ENCODE measurements at regions not wholly inside any gene's neighbourhood (a gene's known extent, or its start where the extent isn't known, plus 50 kb on each side); places are given as distances from the start of the nearest gene placed in this dataset.
"Not testable (repeated sequence)": the region's sequence is repeated elsewhere in the genome, so short reads cannot be mapped to it uniquely, and the experiment has no call there.

DNA sequence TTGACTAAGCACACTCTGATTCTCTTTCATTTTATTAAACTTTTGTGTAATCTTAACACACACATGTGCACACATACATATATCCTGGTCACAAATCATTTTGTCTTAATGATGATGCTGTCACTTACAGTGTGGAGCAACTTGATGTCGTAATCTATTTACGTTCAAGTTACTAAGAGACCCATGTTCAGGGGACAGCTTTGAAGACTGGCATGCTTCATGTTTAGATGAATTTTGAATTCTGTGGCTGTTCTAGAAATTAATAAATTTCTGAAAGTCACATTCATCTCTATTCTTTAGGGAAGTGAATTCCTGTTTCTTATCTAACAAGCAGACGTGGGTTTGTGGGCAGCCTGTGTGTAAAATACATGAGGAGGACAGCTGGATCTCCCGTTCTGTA, 1637.8 kb downstream of the PLA2G4A start:
- in situ Hi-C loops (cut with HindIII; ENCODE audit: low sequenced_read_pairs), result no loop called here

DNA sequence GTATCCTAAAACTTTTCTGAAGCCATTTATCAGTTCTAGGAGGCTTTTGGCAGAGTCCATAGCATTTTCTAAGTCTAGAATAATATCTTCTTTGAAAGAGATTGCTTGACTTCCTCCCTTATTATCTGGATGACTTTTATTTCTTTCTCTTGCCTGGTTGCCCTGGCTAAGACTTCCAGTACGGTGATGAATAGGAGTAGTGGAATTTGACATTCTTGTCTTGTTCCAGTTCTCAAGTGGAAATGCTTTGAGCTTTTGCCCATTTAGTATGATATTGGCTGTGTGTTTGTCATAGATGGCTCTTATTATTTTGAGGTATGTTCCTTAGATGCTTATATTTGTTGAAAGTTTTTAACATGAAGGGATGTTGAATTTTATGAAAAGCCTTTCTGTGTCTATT, 1647.9 kb downstream of the PLA2G4A start:
- in situ Hi-C loops (cut with HindIII; ENCODE audit: low sequenced_read_pairs), result no loop called here

DNA sequence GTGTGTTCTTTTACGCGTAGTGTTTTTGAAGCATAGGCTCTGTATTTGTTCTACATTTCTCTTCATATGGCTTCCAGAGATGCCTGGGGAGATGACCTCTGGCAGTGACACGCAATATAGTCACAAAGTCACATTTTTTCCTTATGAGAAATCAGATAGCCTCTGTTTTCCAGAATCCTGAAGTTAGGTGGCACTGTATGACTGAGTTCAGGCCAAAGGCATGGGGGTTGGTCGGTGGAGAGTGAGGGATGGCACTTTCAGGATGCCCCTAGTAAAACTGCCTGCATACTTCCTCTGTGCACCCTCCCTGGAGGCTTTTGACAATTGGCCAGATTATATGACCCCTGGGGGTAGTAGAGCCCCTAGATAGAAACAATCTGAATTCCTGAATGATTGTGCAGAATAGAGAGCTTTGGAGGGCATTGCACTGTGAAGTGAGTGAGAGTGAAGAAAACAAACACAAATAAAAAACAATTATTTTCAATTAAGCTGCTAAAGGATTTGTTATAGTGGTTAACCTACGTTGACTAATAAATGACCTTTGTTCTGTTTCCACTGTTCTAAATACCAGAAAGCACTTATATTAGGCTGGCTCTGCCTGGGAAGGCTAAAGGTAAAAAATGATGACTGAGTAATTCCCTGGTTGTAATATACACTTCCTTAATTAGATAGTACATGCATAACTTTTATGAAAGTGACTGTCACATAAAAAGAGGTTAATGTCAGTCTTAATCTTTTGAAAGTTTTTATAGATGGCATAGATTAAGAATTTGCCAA, 1660.8 kb downstream of the PLA2G4A start:
- in situ Hi-C loops (cut with HindIII; ENCODE audit: low sequenced_read_pairs), result no loop called here

DNA sequence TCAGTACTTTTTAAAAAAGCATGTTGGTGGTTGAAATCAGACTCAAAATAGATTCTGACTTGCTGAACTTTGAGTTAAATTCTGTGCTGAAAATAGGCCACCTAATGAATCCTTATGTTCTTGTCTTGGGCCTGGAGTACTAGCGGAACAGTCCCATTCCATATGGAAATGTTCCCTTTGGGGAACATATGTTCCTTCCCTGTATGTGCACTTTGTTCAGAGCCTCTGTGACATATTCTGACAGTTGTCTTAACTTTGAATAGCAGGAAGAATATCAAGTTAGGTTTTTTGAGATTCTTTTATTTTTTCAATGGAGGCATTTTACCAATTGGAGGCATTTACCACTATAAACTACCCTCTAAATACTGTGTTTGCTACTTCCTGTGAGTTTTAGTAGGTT, 1667.8 kb downstream of the PLA2G4A start:
- in situ Hi-C loops (cut with HindIII; ENCODE audit: low sequenced_read_pairs), result no loop called here

DNA sequence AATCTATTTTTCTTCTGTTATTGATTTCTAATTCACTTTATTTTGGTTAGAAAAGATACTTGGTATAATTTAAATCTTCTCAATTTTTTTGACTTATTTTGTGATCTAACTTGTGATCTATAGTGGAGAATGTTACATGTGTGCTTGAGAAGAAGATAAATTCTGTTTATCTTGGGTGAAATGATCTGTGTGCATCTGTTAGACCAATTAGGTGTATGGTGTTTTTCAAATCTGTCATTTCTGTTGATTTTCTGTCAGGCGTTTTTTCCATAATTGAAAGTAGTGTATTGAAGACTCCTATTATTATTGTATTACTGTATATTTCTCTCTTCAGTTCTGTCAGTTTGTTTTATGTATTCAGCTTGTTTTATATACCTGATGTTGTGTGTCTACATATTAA, 1668.3 kb downstream of the PLA2G4A start:
- in situ Hi-C loops (cut with HindIII; ENCODE audit: low sequenced_read_pairs), result no loop called here

DNA sequence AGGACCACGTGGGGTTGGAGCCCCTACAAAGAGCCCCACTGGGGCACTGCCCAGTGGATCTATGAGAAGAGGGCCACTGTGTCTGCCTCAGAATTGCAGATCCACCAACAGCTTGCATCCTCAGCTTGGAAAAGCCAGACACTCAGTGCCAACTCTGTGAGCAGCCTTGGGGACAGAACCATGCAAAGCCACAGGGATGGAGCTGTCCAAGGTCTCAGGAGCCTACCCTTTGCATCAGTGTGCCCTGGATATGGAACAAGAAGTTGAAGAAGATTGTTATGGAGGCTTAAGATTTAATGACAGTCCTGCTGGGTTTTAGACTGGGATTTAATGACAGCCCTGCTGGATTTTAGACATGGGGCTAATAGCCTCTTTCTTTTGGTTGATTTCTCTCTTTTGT, 1670.9 kb downstream of the PLA2G4A start:
- in situ Hi-C loops (cut with HindIII; ENCODE audit: low sequenced_read_pairs), result no loop called here

DNA sequence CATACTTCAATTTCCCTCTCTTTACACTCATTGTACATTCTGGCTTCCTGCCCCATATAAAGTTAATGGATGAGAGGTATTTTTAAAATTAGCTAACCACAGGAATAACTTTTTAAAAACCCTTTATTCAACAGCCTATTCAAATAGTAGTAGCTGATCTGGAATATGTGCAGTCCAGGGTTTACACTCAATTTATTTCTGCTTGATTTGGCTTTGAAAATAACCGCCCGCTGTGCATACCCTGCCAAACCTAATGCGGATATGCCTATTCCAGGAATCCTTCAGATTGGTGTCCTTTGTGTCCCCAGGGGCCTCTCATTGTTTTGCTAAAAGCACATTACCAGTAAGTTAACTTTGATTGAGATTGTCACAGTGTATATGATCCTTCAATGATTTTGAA, 1686.2 kb downstream of the PLA2G4A start:
- in situ Hi-C loops (cut with HindIII; ENCODE audit: low sequenced_read_pairs), result no loop called here

DNA sequence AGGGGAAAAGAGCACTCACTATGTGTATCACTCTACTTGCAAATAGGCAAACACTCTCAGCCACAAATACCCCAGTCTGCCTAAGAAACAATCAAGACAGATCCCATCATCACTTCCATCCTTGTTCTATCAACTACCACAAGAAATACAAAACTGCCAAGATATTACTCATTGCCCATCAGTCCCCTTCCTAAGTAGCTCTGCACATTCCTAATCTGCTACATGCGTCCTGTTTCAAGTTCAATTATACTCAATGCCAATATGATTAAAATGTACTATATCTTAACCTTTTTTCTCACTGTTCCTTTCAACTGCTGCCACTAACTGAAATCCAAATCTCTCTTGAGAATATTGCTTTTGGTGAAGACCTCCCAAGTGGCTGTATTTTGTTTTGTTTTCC, 1688.4 kb downstream of the PLA2G4A start:
- in situ Hi-C loops (cut with HindIII; ENCODE audit: low sequenced_read_pairs), result no loop called here

DNA sequence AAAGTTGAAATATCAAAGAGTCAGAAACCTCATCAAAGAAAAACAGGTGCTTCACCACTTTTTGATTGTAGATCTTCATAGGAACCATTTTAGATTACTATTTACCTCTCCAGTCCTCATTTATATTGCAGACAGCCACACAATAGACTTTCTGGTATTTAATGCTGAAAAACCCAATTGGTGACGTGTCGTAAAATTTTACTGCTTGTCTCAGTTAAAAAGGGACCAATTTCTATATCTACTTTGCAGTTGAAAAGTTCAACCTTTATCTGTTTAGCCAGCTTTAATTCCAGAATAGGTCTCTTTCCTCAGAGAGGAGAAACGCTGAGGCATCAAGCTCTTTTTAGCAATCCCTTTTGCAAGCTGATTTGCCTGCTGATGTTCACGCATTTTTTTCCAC, 1722.4 kb downstream of the PLA2G4A start:
- in situ Hi-C loops (cut with HindIII; ENCODE audit: low sequenced_read_pairs), result no loop called here

DNA sequence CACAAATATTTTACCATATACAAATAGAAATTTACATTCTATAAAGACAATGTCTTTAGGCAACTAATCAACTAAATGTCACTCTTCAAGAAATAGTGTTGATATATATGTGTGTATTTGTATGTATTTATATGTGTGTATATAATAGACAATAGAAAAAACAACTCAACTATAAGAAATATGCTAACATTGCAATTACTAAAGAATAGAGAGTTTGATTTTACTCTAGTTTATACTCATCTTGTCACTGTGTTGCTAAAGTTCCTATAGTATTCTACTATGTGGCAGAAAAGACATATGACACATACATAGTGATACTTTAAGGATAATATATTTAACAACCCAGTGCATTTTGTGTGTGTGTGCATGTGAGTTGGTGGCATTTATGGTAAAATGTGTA, 1728.3 kb downstream of the PLA2G4A start:
- in situ Hi-C loops (cut with HindIII; ENCODE audit: low sequenced_read_pairs), result no loop called here

DNA sequence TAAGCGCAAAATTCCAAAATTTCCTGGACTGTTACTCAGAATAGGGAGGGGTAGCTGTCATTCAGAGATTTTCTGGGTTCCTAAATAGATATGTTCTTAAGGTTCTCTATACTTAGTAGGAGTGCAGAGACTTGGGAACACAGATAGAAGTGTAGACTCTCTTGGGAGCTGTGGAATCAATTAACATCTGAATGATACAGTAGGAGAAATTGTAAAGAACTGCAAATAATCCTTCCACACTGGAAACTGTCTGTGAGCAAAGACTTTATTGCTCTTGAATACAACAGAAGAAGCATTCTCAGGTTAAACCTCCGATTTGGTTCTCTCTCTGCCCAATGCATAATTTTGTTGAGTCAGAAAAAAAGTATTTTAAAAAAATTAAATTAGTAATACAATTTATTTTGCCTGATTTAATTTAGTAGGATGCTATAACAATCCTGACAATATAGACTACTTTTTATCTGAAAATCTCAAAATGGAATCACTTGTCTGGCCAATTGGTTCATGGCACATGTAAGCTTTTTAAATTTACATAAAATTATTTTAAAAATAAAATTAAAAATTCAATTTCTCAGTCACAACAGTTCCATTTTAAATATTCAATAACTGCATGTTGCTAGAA, 1754.3 kb downstream of the PLA2G4A start:
- in situ Hi-C loops (cut with HindIII; ENCODE audit: low sequenced_read_pairs), result no loop called here

DNA sequence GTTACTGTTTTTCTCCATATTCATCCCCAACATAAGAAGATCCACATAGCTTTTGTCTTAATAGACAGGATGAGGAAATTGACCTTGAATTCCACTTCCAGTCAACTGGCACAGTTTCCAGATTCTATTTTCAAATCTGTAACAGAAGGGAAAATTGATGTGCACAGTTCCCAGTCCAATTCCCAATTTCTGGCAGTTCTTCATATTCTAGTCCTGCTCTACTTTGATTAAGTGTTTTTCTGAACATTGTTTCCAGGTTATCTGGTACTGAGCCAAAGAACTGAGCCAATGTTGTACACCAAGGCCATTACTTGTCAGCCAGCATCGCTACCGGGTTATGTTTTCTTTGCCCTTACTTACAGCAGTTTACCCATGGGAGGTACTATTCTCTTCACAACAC, 1755.4 kb downstream of the PLA2G4A start:
- in situ Hi-C loops (cut with HindIII; ENCODE audit: low sequenced_read_pairs), result no loop called here

DNA sequence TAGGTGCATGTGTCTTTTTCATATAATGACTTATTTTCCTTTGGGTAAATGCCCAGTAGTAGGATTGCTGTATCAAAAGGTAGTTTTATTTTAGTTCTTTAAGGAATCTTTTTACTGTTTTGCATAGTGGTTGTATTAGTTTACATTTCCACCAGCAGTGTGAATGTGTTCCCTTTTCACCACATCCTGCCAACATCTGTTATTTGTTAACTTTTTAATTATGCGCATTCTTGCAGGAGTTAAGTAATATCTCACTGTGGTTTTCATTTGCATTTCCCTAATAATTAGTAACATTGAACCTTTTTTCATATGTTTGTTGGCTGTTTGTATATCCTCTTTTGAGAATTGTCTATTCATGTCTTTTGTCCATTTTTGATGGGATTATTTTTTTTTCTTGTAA, 1761.9 kb downstream of the PLA2G4A start:
- in situ Hi-C loops (cut with HindIII; ENCODE audit: low sequenced_read_pairs), result no loop called here

DNA sequence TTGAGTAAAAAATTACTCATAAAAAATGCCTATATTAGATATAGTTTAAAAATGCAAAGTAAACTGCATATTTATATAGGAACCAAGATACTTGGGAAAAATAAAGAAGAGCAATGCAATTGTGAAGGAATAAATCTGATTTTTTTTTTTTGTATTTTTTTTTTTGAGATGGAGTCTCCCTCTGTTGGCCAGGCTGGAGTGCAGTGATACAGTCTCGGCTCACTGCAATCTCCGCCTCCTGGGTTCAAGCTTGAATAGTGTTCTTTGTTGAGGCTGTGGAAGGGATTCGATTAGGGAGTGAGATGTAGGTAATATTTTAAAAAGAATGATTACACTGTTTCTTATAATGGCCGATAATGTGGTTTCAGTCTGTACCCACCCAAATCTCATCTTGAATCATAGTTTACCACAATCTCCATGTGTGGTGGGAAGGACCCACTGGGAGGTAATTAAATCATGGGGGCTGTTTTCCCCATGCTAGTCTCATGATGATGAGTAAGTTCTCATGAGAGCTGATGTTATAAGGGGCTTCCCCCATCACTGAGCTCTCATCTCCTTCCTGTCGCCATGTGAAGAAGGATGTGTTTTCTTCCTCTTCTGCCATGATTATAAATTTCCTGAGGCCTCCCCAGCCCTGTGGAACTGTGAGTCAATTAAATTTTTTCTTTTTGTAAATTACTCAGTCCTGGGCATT, 1765.9 kb downstream of the PLA2G4A start:
- in situ Hi-C loops (cut with HindIII; ENCODE audit: low sequenced_read_pairs), result no loop called here

DNA sequence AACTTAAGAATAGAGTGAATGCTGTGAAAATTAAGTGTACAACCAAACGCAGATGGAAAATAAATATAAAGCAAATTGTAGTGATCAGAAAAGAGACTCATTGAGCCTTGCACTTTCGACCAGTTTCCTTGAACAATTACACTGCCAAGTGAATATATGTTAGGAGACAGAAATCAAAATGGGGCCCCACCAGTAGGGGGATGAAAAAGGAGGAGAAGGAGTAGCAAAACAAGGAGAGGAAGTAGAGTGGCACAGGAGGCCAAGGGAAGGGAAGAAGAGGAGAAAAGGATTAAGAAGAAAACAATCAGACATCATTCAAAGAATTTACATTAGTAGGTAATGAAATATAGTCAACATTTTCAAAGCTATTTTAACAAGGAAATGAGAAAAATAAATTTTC, 1770.6 kb downstream of the PLA2G4A start:
- in situ Hi-C loops (cut with HindIII; ENCODE audit: low sequenced_read_pairs), result no loop called here

DNA sequence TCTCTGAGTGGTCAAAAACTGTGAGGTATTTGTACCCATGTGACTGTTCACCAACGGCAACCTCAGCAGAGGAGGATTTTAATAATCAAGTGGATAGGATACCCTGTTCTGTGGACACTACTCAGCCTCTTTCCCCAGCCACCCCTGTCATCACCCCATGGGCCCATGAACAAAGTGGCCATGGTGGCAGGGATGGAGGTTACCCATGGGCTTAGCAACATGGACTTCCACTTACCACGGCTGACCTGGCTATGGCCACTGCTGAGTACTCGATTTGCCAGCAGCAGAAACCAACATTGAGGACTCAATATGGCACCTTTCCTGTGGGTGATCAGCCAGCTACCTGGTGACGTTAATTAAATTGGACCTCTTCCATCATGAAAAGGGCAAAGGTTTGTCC, 1782.7 kb downstream of the PLA2G4A start:
- in situ Hi-C loops (cut with HindIII; ENCODE audit: low sequenced_read_pairs), result no loop called here

DNA sequence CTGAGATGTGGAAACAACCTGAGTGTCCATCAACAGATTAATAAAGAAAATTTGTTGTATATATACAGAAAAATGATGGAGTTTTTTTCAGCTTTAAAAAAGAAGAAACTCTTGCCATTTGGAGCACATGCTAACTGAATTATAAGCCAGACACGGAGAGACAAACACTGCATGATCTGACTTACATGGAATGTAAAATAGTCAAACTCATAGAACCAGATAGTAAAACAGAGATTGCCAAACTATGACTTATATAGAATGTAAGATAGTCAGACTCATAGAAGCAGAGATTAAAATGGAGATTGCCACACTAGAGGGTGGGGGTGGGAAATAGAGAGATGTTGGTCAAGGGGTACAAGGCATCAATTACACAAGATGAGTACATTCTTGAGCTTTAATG, 1786.6 kb downstream of the PLA2G4A start:
- in situ Hi-C loops (cut with HindIII; ENCODE audit: low sequenced_read_pairs), result no loop called here

DNA sequence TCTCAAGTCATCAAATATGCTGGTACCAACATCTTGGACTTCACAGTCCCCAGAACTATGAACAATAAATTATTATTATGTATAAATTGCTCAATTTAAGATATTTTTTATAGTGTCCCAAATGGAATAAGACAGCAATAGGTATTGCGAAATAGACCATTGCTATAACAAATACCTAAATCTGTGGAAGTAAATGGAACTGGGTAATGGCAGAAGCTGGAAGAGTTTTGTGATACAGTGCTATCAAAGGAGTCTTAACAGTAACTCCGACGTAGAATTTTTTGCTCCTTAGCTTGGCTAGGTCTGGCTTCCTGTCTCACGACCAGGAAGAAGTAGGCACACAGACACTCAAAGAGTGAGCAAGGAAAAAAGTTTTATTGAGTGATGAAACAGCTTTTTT, 1791.5 kb downstream of the PLA2G4A start:
- in situ Hi-C loops (cut with HindIII; ENCODE audit: low sequenced_read_pairs), result no loop called here

DNA sequence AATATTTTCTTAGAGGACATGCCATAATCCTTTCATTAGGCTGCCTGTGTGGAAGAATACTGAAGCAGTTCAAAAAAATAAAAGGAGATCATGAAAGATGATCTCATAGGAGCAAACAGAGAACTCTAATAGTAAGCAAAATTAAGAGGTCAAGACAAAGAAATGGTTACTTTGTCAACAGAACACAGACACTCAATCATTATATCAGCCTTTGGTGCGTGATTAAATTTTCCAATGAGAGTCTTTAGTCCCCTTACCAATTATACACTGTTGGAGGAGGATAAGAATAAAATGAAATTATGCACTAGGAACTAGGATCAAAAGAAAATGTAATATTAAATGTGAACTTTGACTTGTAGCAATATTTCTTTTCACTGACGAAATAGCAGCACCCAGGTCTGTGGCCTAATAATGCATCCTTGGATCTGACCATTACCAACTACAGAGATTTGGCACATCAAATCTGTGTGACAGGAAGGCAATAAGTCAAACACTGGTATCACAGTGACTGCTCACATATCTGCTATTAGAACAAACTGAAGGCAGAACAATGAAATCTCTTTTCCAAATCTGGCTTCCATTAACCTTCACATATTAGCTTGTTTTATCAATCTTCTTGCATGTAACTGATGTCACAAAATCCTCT, 1812.9 kb downstream of the PLA2G4A start:
- in situ Hi-C loops (cut with HindIII; ENCODE audit: low sequenced_read_pairs), result no loop called here

DNA sequence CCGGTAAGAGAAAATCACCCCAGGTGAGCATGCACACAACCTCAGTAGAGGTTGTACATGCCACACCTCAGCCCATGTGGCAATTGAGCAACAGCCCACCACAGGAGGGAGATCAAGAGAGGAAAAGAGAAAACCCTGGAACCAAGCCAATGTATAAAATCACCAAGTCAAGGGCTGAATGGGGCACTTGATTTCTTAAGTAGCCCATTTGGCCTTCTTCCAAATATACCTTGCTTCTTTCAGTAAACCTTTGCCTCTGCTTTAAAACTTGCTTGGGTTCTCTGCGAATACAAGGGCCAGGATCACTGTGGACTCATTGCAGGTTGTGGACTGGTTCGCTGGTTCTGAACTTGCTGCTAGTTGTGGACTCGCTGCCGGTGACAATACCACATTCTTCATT, 1814.0 kb downstream of the PLA2G4A start:
- in situ Hi-C loops (cut with HindIII; ENCODE audit: low sequenced_read_pairs), result no loop called here

DNA sequence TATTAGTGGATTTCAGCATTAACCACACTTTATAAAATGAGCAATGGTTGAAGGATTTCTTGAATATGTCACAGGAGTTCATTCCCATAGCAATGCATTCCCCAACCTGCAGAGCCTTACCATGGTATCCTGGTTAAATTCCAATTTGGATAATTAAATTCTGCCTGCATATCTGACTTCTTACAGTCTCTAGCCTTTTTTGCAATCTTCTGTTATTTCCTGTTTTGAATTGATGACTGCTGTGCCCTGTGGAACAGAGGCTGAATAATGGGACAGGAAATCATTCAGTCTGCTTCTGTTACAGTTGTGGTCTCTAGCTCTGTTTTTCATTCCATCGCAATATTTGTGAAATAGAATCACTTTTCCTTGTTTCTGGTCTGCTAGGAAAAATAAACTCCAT, 1823.9 kb downstream of the PLA2G4A start:
- in situ Hi-C loops (cut with HindIII; ENCODE audit: low sequenced_read_pairs), result no loop called here

DNA sequence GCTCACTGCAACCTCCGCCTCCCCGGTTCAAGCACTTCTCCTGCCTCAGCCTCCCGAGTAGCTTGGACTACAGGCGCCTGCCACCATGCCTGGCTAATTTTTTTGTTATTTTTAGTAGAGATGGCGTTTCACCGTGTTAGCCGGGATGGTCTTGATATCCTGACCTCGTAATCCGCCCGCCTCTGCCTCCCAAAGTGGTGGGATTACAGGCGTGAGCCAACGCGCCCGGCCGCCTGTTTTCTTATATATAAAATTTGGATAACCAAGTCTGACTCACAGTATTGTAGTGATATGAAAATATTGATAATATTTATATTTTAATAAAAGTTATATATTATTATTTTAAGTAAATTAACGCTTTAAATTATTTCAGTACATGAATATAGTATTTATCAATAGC, 1821.7 kb downstream of the BRINP3 start:
- in situ Hi-C loops (cut with HindIII; ENCODE audit: low sequenced_read_pairs), result not testable (repeated sequence)

Measured in DLD1 (cell line).